Prostate gland (tissue), 2 donors: ENCODE measurements at regions not wholly inside any gene's neighbourhood (a gene's known extent, or its start where the extent isn't known, plus 50 kb on each side); places are given as distances from the start of the nearest gene placed in this dataset.

Experiments used
- DNase-seq: peaks from one replicate; pipeline ENCODE4 v3.0.0-alpha.2; 2019; ENCODE audit warnings: low spot score
- H3K27ac ChIP-seq, 2 donors: fragments of 200-600 bp; sonication (generic); 2 replicates each; pipeline ENCODE4 v1.5.1; 2017 to 2019
- H3K27me3 ChIP-seq: fragments of 200-600 bp; sonication (generic); replicated peaks from 2 replicates; pipeline ENCODE4 v1.5.1; 2019; ENCODE audit not compliant: insufficient read depth
- H3K36me3 ChIP-seq, 2 donors: fragments of 200-600 bp; sonication (generic); 1 replicate in 1 of 2; 2 replicates in 1 of 2; pipeline versions ENCODE4 v1.5.1 to v1.8.1; 2017 to 2019
- H3K4me1 ChIP-seq: fragments of 200-600 bp; sonication (generic); replicated peaks from 2 replicates; pipeline ENCODE4 v1.5.1; 2019
- H3K4me3 ChIP-seq, 2 donors: fragments of 200-600 bp; sonication (generic); 2 replicates each; pipeline ENCODE4 v1.5.1; 2017 to 2019
- H3K9me3 ChIP-seq: fragments of 200-600 bp; sonication (generic); 2 replicates; pipeline ENCODE4 v1.5.1; 2017
- CTCF ChIP-seq, 4 experiments: fragments of 200-600 bp in 2 of 4; fragments of 450-650 bp in 2 of 4; sonication (generic) in 2 of 4; IDR thresholded peaks; 1 replicate in 3 of 4; 2 replicates in 1 of 4; pipeline ENCODE4 v1.5.1; 2016 to 2019; ENCODE audit warnings: antibody characterized with exemption in 4 of 4, mild to moderate bottlenecking in 2 of 4, moderate library complexity in 2 of 4
- POLR2A ChIP-seq: fragments of 450-650 bp; IDR thresholded peaks from one replicate; pipeline ENCODE4 v1.6.1; 2016; ENCODE audit warnings: antibody characterized with exemption, mild to moderate bottlenecking
- POLR2AphosphoS5 ChIP-seq: sonication (generic); formaldehyde crosslinking; IDR thresholded peaks from one replicate; pipeline ENCODE4 v1.6.1; 2017; ENCODE audit warnings: antibody characterized with exemption
- WGBS: methylation state at CpG from one replicate; pipeline ENCODE4 v1.1.5; 2018; 5-methylcytosine and 5-hydroxymethylcytosine counted together
- intact Hi-C: fragments of 100-400 bp; cut with DNase I; formaldehyde crosslinking; loops from one replicate; pipeline ENCODE4 v1.14.2; 2022

GRCh38 chr6:119653329-119653728 lies 303.8 kb upstream of the MAN1A1 start:
- Histone ChIP-seq H3K27me3 (no peaks in the 10 kb centered on the region), H3K9me3 (no peaks in the 10 kb centered on the region), H3K36me3 (no peaks in the 10 kb centered on the region), H3K4me3 (no peak overlapping the region), H3K27ac (no peak overlapping the region), H3K4me1 (no peaks in the 10 kb centered on the region)
- no peak for DNase-seq
- no peak for TF ChIP-seq CTCF (IDR thresholded peaks at IDR 0.05)
- TF ChIP-seq POLR2AphosphoS5, result no peak
- TF ChIP-seq POLR2A, result no peak
- WGBS, result 77% methylated on average over 2 of the region's 2 CpGs
- intact Hi-C loops, result no loop called here

GRCh38 chr6:119649531-119649930 lies 300.0 kb upstream of the MAN1A1 start:
- 88% methylated on average over 6 of the region's 6 CpGs for WGBS
- no peak for DNase-seq
- no peak overlapping the region for H3K4me3 ChIP-seq
- TF ChIP-seq POLR2AphosphoS5, result no peak
- TF ChIP-seq CTCF (IDR thresholded peaks at IDR 0.05), result no peak
- no peak for TF ChIP-seq POLR2A
- H3K9me3 ChIP-seq, result no peaks in the 10 kb centered on the region
- H3K4me1 ChIP-seq, result no peaks in the 10 kb centered on the region
- no peaks in the 10 kb centered on the region for H3K36me3 ChIP-seq
- no peaks in the 10 kb centered on the region for H3K27me3 ChIP-seq
- intact Hi-C loops, result no loop called here
- H3K27ac ChIP-seq, result no peak overlapping the region

- Histone ChIP-seq H3K4me1 (no peaks in the 10 kb centered on the region), H3K27me3 (no peaks in the 10 kb centered on the region), H3K4me3 (no peak overlapping the region), H3K27ac (no peak overlapping the region), H3K36me3 (no peaks in the 10 kb centered on the region), H3K9me3 (no peaks in the 10 kb centered on the region)
- no peak for DNase-seq
- no peak for TF ChIP-seq CTCF (IDR thresholded peaks at IDR 0.05)
- TF ChIP-seq POLR2A, result no peak
- no peak for TF ChIP-seq POLR2AphosphoS5
- 64% methylated on average over 2 of the region's 2 CpGs for WGBS
- intact Hi-C loops, result no loop called here
Observed at GRCh38 chr6:119647309-119647708, 297.7 kb upstream of the MAN1A1 start.

GRCh38 chr6:119643876-119644275 lies 294.3 kb upstream of the MAN1A1 start:
- H3K27me3 ChIP-seq, result no peaks in the 10 kb centered on the region
- intact Hi-C loops, result no loop called here
- no peak overlapping the region for H3K4me3 ChIP-seq
- H3K27ac ChIP-seq, result no peak overlapping the region
- WGBS, result 93% methylated on average over 7 of the region's 7 CpGs
- no peaks in the 10 kb centered on the region for H3K36me3 ChIP-seq
- no peak for DNase-seq
- TF ChIP-seq POLR2AphosphoS5 (no peak), CTCF (IDR thresholded peaks at IDR 0.05) (no peak), POLR2A (no peak)
- H3K9me3 ChIP-seq, result no peaks in the 10 kb centered on the region
- no peaks in the 10 kb centered on the region for H3K4me1 ChIP-seq

- Histone ChIP-seq H3K4me3 (no peak overlapping the region), H3K27ac (no peak overlapping the region), H3K9me3 (no peaks in the 10 kb centered on the region), H3K36me3 (no peaks in the 10 kb centered on the region), H3K4me1 (no peaks in the 10 kb centered on the region), H3K27me3 (no peaks in the 10 kb centered on the region)
- TF ChIP-seq POLR2AphosphoS5 (no peak), POLR2A (no peak), CTCF (IDR thresholded peaks at IDR 0.05) (no peak)
- intact Hi-C loops, result no loop called here
- no peak for DNase-seq
- WGBS, result 76% methylated on average over 3 of the region's 3 CpGs
Observed at GRCh38 chr6:119637768-119638167, 288.2 kb upstream of the MAN1A1 start.
